ENCODE measurements at regions not wholly inside any gene's neighbourhood (a gene's known extent, or its start where the extent isn't known, plus 50 kb on each side); places are given as distances from the start of the nearest gene placed in this dataset.

- no peak for TF ChIP-seq CTCF (IDR thresholded peaks at IDR 0.05 in 4 of 5, conservative IDR thresholded peaks at IDR 0.05 in 1 of 5)
- no peak for TF ChIP-seq POLR2A (IDR thresholded peaks at IDR 0.05)
- Histone ChIP-seq H3K4me1 (no peaks in the 10 kb centered on the region), H3K27ac (no peak overlapping the region), H3K4me3 (no peak overlapping the region), H3K9me3 (no peaks in the 10 kb centered on the region), H3K36me3 (no peaks in the 10 kb centered on the region), H3K27me3 (no peaks in the 10 kb centered on the region)
- in situ Hi-C loops (cut with MboI; ENCODE audit: low sequenced_read_pairs in 4 of 4) (no loop called here), intact Hi-C loops (cut with DNase I; ENCODE audit: low total_unique reads) (no loop called here)
- ATAC-seq (no peak), DNase-seq (no peak)
Measured at GRCh38 chr4:19707876-19708275, 543.8 kb upstream of the SLIT2 start.

DNA sequence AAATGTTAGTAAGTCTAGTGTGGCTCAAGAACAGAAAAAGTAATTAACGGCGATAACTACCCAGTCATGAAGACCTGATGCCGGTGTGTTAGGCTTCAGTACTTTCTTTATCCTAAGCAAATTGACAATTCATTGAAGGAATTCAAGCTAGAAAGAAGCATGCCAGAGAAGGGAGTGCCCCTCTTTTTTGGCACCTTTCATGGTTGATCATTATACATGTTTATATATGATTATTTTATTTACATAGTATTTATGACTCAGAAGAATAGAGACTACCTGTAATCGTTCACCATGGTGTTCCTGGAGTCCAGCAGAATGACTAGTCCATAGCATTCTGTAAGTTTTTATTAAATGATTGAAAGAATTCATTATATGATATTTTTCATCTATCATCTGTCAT, 548.3 kb upstream of the SLIT2 start:
- Histone ChIP-seq H3K4me1 (no peaks in the 10 kb centered on the region), H3K36me3 (no peaks in the 10 kb centered on the region), H3K9me3 (no peaks in the 10 kb centered on the region), H3K27me3 (no peaks in the 10 kb centered on the region), H3K27ac (no peak overlapping the region), H3K4me3 (no peak overlapping the region)
- TF ChIP-seq CTCF (IDR thresholded peaks at IDR 0.05 in 4 of 5, conservative IDR thresholded peaks at IDR 0.05 in 1 of 5) = no peak
- TF ChIP-seq POLR2A (IDR thresholded peaks at IDR 0.05) = no peak
- ATAC-seq (no peak), DNase-seq (no peak)
- in situ Hi-C loops (cut with MboI; ENCODE audit: low sequenced_read_pairs in 4 of 4) = no loop called here
- intact Hi-C loops (cut with DNase I; ENCODE audit: low total_unique reads) = no loop called here

DNA sequence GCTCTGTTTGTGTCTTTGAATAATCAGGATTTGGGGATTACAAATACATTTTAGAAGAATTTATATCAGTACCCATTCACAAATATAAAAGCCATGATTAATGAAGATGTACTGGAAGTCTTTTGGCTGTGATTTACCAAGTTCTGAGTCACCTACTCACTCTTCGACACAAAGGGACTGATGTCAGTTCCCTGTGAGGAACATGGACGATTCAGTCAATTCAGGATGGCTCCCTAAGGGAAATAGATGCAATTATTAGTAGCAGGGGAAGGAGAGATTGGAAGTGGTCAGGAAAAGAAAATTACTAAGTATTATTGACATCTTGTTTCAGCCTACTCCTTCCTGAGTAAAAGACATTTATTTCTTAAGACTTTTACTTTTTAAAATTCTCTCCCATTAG, 550.7 kb upstream of the SLIT2 start:
- intact Hi-C loops (cut with DNase I; ENCODE audit: low total_unique reads) = no loop called here

GRCh38 chr4:19698961-19699360, 552.7 kb upstream of the SLIT2 start:
- no peaks in the 10 kb centered on the region for H3K9me3 ChIP-seq
- H3K27ac ChIP-seq = no peak overlapping the region
- ATAC-seq (no peak), DNase-seq (no peak)
- H3K4me1 ChIP-seq = peaks cover 0 to 2% of the 10 kb centered on the region in 2 donors
- no peaks in the 10 kb centered on the region for H3K36me3 ChIP-seq
- H3K4me3 ChIP-seq = no peak overlapping the region
- in situ Hi-C loops (cut with MboI; ENCODE audit: low sequenced_read_pairs in 4 of 4) = no loop called here
- H3K27me3 ChIP-seq = no peaks in the 10 kb centered on the region
- intact Hi-C loops (cut with DNase I; ENCODE audit: low total_unique reads) = no loop called here
- TF ChIP-seq CTCF (IDR thresholded peaks at IDR 0.05 in 4 of 5, conservative IDR thresholded peaks at IDR 0.05 in 1 of 5) (no peak), POLR2A (IDR thresholded peaks at IDR 0.05) (no peak)

More for the DNA sequence above, 550.7 kb upstream of the SLIT2 start:
- Histone ChIP-seq H3K27me3 (no peaks in the 10 kb centered on the region), H3K4me1 (no peaks in the 10 kb centered on the region), H3K9me3 (no peaks in the 10 kb centered on the region), H3K4me3 (no peak overlapping the region), H3K27ac (no peak overlapping the region), H3K36me3 (no peaks in the 10 kb centered on the region)
- DNase-seq (no peak), ATAC-seq (no peak)
- in situ Hi-C loops (cut with MboI; ENCODE audit: low sequenced_read_pairs in 4 of 4) = no loop called here
- TF ChIP-seq CTCF (IDR thresholded peaks at IDR 0.05 in 4 of 5, conservative IDR thresholded peaks at IDR 0.05 in 1 of 5) (no peak), POLR2A (IDR thresholded peaks at IDR 0.05) (no peak)

- in situ Hi-C loops (cut with MboI; ENCODE audit: low sequenced_read_pairs in 4 of 4) = no loop called here
- H3K27me3 ChIP-seq = no peaks in the 10 kb centered on the region
- intact Hi-C loops (cut with DNase I; ENCODE audit: low total_unique reads) = no loop called here
- H3K36me3 ChIP-seq = no peaks in the 10 kb centered on the region
- H3K4me1 ChIP-seq = peaks cover 0 to 2% of the 10 kb centered on the region in 2 donors
- H3K27ac ChIP-seq = no peak overlapping the region
- no peak for DNase-seq
- no peak for TF ChIP-seq POLR2A (IDR thresholded peaks at IDR 0.05)
- TF ChIP-seq CTCF (IDR thresholded peaks at IDR 0.05 in 4 of 5, conservative IDR thresholded peaks at IDR 0.05 in 1 of 5) = no peak
- H3K4me3 ChIP-seq = no peak overlapping the region
- no peak for ATAC-seq
- no peaks in the 10 kb centered on the region for H3K9me3 ChIP-seq
Measured at GRCh38 chr4:19694812-19695211, 556.9 kb upstream of the SLIT2 start.

Data from gastrocnemius medialis (tissue), 4 donors.